Liver (tissue), 3 donors: ENCODE measurements at regions not wholly inside any gene's neighbourhood (a gene's known extent, or its start where the extent isn't known, plus 50 kb on each side); places are given as distances from the start of the nearest gene placed in this dataset.

Source experiments
- ATF3 ChIP-seq: IDR thresholded peaks from 2 replicates; pipeline ENCODE4 v1.6.1; 2016; ENCODE audit warnings: antibody characterized with exemption
- CTCF ChIP-seq: fragments of 150-350 bp; IDR thresholded peaks from 2 replicates; pipeline ENCODE4 v1.5.1; 2017; ENCODE audit warnings: improper control_type of control experiment, low read depth, low read length; ENCODE audit not compliant: missing input control
- FOXA1 ChIP-seq: IDR thresholded peaks from 2 replicates; pipeline ENCODE4 v1.6.1; 2016; ENCODE audit warnings: antibody characterized with exemption
- GABPA ChIP-seq, 2 donors: IDR thresholded peaks in 1 of 2; conservative IDR thresholded peaks in 1 of 2; 2 replicates each; pipeline ENCODE4 v1.6.1; 2016; ENCODE audit warnings: antibody characterized with exemption in 2 of 2, mild to moderate bottlenecking in 1 of 2, moderate library complexity in 1 of 2
- HNF4A ChIP-seq, 2 donors: conservative IDR thresholded peaks; 2 replicates each; pipeline ENCODE4 v1.6.1; 2016; ENCODE audit warnings: antibody characterized with exemption in 2 of 2, mild to moderate bottlenecking in 2 of 2
- JUND ChIP-seq, 2 donors: IDR thresholded peaks; 2 replicates each; pipeline ENCODE4 v1.6.1; 2016; ENCODE audit warnings: antibody characterized with exemption in 2 of 2
- MAX ChIP-seq: IDR thresholded peaks from 2 replicates; pipeline ENCODE4 v1.6.1; 2016; ENCODE audit warnings: antibody characterized with exemption
- RAD21 ChIP-seq, 2 donors: IDR thresholded peaks; 2 replicates each; pipeline ENCODE4 v1.6.1; 2016; ENCODE audit warnings: antibody characterized with exemption in 2 of 2, mild to moderate bottlenecking in 2 of 2
- SP1 ChIP-seq: IDR thresholded peaks from 2 replicates; pipeline ENCODE4 v1.6.1; 2018; ENCODE audit warnings: antibody characterized with exemption, mild to moderate bottlenecking
- TAF1 ChIP-seq: conservative IDR thresholded peaks from 2 replicates; pipeline ENCODE4 v1.6.1; 2016; ENCODE audit warnings: antibody characterized with exemption, mild to moderate bottlenecking
- YY1 ChIP-seq: IDR thresholded peaks from 2 replicates; pipeline ENCODE4 v1.6.1; 2016; ENCODE audit warnings: antibody characterized with exemption, mild to moderate bottlenecking
- TF ChIP-seq, protein P1 (sequence below): IDR thresholded peaks from 2 replicates; pipeline ENCODE4 v1.6.1; 2016; ENCODE audit warnings: antibody characterized with exemption, mild to moderate bottlenecking
- donor health status: healthy.
- donor health status: healthy.

- no peak for TF ChIP-seq CTCF
- TF ChIP-seq TAF1 = no peak
- TF ChIP-seq, protein P1, sequence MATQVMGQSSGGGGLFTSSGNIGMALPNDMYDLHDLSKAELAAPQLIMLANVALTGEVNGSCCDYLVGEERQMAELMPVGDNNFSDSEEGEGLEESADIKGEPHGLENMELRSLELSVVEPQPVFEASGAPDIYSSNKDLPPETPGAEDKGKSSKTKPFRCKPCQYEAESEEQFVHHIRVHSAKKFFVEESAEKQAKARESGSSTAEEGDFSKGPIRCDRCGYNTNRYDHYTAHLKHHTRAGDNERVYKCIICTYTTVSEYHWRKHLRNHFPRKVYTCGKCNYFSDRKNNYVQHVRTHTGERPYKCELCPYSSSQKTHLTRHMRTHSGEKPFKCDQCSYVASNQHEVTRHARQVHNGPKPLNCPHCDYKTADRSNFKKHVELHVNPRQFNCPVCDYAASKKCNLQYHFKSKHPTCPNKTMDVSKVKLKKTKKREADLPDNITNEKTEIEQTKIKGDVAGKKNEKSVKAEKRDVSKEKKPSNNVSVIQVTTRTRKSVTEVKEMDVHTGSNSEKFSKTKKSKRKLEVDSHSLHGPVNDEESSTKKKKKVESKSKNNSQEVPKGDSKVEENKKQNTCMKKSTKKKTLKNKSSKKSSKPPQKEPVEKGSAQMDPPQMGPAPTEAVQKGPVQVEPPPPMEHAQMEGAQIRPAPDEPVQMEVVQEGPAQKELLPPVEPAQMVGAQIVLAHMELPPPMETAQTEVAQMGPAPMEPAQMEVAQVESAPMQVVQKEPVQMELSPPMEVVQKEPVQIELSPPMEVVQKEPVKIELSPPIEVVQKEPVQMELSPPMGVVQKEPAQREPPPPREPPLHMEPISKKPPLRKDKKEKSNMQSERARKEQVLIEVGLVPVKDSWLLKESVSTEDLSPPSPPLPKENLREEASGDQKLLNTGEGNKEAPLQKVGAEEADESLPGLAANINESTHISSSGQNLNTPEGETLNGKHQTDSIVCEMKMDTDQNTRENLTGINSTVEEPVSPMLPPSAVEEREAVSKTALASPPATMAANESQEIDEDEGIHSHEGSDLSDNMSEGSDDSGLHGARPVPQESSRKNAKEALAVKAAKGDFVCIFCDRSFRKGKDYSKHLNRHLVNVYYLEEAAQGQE = no peak
- TF ChIP-seq GABPA (IDR thresholded peaks at IDR 0.05 in 1 of 2, conservative IDR thresholded peaks at IDR 0.05 in 1 of 2) = no peak
- TF ChIP-seq FOXA1 = no peak
- TF ChIP-seq ATF3 = no peak
- TF ChIP-seq JUND (IDR thresholded peaks at IDR 0.05) = no peak
- TF ChIP-seq SP1 = no peak
- no peak for TF ChIP-seq RAD21 (IDR thresholded peaks at IDR 0.05)
- TF ChIP-seq MAX = no peak
- TF ChIP-seq YY1 = no peak
- TF ChIP-seq HNF4A (conservative IDR thresholded peaks at IDR 0.05) = no peak
These were observed 150.4 kb upstream of the CCN2 start for GRCh38 chr6:132101535-132101934.
